GM21786 (cell line): ENCODE measurements at regions not wholly inside any gene's neighbourhood (a gene's known extent, or its start where the extent isn't known, plus 50 kb on each side); places are given as distances from the start of the nearest gene placed in this dataset.

Experiments
- ATAC-seq: cut with Tn5 transposase; IDR thresholded peaks from one replicate; pipeline ENCODE4 v1.9.1; 2021; ENCODE audit not compliant: unreplicated experiment

DNA sequence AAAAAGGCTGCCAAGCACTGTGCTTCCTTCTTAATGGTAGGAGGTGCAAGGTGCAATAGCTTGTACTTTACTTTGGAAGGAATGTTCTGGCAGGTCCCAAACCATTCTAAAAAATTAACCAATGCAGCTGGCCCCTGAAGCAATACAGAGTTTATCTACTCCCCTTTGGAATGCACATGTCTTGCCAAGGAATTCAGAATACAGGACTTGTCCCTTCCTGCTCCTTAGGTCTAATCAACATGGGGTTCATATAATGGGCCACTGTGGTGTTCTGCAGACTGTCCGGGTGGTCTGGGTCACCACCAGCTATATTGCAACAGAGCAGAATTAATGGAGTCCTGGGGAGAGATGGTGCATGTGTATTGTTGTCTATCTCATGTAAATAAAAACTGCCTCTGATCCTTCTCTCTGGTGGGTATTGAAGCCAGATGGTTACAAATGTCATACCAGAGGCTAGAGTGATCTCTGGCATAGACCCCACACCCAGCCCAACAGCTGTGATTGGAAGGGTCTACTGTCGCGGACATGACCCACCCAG lies 112.8 kb downstream of the RIPK4 start:
- no peak for ATAC-seq

DNA sequence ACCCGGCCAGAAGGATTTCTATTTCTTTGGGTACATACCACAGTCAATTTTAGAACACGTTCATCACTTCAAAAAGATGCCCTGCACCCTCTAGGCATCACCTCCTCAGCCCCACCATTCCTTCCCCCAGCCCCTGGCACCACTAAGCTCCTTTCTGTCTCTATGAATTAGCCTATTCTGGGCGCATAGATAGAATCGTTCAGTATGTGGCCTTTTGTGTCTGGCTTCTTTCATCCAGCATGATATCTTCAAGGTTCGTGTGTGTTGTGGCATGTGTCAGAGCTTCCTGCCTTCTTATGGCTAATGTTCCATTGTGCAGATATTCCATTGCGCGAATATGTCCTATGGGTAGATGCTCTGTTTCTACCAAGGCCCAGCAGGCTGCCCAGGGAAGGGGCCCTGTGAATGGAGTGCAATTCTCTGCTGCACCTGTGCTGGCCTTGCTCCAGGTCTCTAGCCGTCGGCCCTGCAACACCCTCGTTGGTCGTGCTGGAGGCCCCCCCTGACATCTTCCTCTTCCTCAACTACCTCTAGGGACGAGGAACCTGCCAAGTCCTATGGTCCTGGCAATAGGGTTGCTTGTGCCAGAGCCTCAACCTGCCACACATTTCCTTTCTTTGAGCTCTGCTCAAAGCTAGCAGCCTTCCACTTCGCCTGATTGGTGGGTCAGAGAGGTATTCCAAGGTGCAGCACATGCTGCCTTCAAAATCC lies 113.5 kb downstream of the RIPK4 start:
- no peak for ATAC-seq

DNA sequence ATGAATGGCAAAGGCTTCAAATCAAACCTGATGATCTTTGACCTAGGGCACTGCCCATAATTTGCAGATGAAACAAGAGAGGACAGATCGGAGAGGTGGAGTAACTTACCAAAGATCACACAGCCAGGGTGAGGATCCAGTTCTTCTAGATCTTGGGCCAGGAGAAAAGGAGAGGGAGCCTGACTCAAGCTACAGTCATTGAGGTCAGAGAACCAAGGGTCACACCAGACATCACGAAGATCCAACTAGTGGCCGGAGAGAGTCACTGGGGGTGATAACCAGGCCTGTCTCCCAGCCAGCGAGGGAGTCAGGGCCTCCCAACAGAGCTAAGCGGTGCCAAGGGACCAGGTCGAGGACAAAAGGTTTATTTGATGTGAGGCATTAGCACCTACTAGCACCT lies 115.0 kb downstream of the RIPK4 start:
- ATAC-seq = no peak

GRCh38 chr21:41651406-41651805 lies 115.4 kb downstream of the RIPK4 start:
- ATAC-seq = no peak

DNA sequence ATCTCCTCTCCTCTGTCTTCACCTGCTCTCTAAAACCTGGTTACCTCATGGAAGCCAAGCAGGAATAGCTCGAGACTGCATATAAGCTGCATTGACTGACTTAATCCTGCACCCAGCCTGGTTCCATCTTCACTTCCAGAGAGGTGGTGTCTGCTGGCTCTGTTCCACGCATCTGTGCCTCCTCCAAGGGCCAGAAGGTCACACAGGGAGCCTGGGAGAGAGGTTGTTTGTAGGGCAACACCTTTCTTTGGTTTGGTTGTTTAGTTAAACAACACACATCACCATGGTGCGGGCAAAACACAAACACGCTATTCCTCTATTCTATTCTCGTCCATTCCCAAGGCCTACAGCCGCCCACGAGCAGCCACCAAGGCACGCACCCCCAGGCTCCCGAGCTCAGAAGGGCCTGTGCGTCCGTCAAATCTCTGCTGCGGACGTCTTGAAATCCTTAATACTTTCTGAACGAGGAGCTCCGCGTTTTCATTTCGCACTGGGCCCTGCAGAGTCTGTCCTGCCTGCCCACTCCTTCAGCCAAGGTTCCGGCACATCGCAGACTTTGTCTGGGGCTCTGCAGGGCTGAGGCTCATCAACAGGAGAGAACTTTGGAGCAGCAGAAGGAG lies 116.2 kb downstream of the RIPK4 start:
- ATAC-seq = no peak

GRCh38 chr21:41648591-41649031 lies 118.2 kb downstream of the RIPK4 start:
- ATAC-seq = peak; percentile 47

GRCh38 chr21:41647806-41648561 lies 118.9 kb downstream of the RIPK4 start:
- ATAC-seq = no peak

GRCh38 chr21:41643246-41643966 lies 123.4 kb downstream of the RIPK4 start:
- ATAC-seq = no peak

- no peak for ATAC-seq
Measured at GRCh38 chr21:41641821-41642701, 124.8 kb downstream of the RIPK4 start.

DNA sequence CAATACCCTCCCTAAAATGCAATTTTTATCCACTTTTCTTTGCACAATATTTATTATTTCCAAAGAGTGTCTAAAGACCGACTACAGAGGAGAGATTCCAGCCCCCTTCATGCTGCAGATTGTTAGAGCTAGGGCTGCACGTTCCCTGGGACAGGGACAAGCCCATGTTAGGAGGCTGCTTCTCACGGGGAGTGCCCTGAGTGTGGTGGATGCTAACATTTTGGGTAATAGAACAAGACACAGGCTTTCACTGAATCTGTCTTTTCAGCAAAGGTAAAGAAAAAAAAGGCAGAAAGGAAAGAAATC lies 125.4 kb downstream of the RIPK4 start:
- no peak for ATAC-seq

DNA sequence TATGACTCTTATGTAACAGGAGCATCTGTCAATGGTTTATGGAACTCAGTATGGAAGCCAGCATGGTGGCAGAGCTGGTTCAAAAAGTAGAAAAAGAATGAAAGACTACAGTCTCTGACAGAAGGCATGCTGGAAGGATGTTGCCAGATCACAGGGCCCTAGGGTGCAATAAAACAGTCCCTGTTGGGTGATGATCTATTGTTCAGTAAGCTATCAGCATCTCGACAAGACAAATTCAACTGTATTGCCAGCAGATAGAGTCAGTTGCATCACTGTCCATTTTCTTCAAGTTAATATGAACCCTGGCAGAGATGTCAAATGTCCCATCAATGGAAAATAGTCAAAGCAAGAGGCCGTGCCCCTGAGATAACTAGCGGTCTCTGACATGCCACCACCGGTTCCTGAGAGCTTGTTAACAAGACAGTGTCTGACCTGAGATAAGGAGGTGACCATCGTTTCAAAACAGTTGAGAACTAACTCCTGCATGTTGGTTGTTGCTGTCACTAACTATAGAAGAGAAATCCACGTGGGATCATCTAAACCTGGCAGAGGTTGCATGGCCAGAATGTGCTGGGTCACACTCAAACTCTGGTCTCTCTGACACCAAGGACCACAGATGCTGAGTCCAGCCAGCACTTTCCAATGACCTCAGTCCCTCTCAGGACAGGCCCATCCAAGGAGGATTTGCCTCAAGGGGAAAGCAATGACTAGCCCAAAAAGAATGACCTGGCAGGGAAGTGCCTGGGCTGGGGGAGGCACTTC lies 125.9 kb downstream of the RIPK4 start:
- ATAC-seq = no peak

GRCh38 chr21:41639766-41640165 lies 127.1 kb downstream of the RIPK4 start:
- no peak for ATAC-seq

DNA sequence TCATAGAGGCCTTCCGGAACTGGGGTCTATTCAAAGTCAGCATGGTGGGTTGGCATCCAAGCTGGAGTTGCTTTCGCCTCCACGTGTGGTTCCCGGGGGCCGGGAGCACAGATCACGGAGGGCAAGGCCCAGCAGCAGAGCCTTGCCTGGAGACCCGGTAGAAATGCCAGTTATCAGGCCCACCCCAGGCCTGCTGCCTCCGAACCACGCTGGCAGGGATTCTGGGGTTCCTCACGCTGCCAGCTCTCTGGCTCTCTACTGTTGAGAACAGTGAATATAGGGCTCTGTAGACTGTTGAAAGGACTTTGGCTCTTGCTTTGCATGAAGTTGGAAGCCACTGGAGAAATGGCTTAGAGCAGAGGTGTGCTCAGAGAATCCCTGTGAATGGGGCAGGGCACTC lies 127.5 kb downstream of the RIPK4 start:
- ATAC-seq = no peak

GRCh38 chr21:41638201-41638790 lies 128.6 kb downstream of the RIPK4 start:
- no peak for ATAC-seq

DNA sequence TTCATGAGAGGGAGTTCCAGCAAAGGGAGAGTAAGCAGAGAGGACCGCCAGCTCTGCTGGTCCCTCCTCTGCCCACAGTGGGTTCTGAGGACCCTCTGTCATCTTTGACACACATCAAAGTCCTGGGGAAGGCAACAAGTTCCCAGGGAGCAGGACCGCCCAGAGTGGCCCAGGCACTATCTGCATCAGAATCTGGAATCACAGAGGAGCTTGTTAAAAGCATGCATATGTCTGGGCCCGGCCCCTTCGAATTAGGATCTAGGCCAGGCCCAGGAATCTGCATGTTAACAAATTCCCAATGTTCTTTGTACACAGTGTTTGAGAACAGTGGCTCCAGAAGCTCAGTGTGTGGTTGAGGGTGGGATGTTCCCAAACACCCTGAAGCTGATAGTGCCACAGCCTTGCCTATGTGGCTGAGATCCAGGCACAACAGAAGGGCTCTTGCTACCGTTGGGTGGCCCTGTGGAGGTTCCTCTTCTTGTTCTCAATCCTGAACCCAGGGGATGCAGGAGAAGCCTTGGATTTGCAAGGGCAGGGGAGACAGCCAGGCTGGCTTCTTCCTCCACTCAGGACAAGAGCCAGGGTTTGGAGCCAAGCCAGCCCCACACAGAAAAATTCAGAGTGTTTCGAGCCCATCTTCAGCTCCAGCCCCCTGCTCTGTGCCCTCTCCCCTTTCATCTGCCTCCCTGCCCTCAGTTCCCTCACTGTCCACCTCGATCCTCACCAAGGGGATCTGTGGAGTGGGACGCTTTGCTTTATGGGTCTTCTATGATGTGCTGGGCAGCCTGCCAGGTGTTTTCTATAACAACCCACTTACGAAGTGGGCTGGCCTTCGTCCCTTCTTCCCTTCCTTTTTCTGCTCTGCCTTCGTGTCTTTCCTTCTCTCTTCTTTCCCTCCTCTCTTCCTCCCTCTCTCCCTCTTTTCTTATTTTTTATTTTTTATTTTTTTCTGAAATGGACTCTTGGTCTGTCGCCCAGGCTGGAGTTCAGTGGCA lies 129.0 kb upstream of the TMPRSS2 start:
- ATAC-seq = no peak

GRCh38 chr21:41635874-41636273 lies 127.9 kb upstream of the TMPRSS2 start:
- no peak for ATAC-seq

- ATAC-seq = no peak
Measured at GRCh38 chr21:41634858-41635257, 126.9 kb upstream of the TMPRSS2 start.

DNA sequence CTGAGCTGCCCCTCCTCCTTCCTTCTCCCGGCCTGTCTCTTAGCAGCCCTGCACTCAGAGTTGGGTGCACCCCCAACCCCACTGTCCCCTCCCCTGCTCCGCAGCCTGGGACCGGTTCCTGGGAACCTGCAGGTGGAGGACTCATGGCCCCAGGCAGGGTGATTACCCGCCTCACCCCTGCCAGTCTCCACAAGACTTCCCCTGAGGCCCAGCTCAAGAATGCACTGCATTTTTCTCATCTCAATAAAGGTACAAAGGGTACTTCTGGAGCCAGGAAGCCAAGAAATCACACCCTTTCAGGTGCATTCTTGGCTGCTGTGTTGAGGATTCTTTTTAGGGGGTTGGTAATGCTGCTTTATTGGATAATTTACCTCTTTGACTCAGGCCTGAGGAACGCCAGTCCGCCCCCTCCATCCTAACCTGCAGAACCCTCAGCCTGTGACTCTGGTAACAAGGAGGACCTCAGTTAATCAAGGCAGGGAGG lies 126.3 kb upstream of the TMPRSS2 start:
- no peak for ATAC-seq
